Fibroblast of lung (primary cell): ENCODE measurements at regions not wholly inside any gene's neighbourhood (a gene's known extent, or its start where the extent isn't known, plus 50 kb on each side); places are given as distances from the start of the nearest gene placed in this dataset.

Experiments
- DNase-seq, 2 donors: peaks; one replicate each; pipeline versions ENCODE4 v3.0.0 to v3.0.0-alpha.2; 2010; ENCODE audit warnings: low read depth in 2 of 2
- H2AFZ ChIP-seq: 2 replicates; pipeline ENCODE4 v1.5.1; 2012; ENCODE audit warnings: low read length, control low read depth, inconsistent platforms
- H3K27ac ChIP-seq: 2 replicates; pipeline ENCODE4 v1.5.1; 2011; ENCODE audit warnings: low read length, control low read depth; ENCODE audit not compliant: insufficient read depth
- H3K27me3 ChIP-seq: 2 replicates; pipeline ENCODE4 v1.5.1; 2011; ENCODE audit warnings: mild to moderate bottlenecking, low read length; ENCODE audit not compliant: control insufficient read depth, insufficient read depth
- H3K36me3 ChIP-seq: 2 replicates; pipeline ENCODE4 v1.5.1; 2011; ENCODE audit warnings: low read length; ENCODE audit not compliant: control insufficient read depth, insufficient read depth
- H3K4me1 ChIP-seq: 2 replicates; pipeline ENCODE4 v1.5.1; 2011; ENCODE audit warnings: low read length; ENCODE audit not compliant: control insufficient read depth, insufficient read depth; ENCODE audit errors: extremely low read depth
- H3K4me2 ChIP-seq: 2 replicates; pipeline ENCODE4 v1.5.1; 2011; ENCODE audit warnings: low read length, control low read depth; ENCODE audit not compliant: insufficient read depth; ENCODE audit errors: extremely low read depth
- H3K4me3 ChIP-seq, 4 experiments: fragments of 200-600 bp in 1 of 4; sonication (generic) in 1 of 4; replicated peaks in 1 of 4; 2 replicates each; pipeline ENCODE4 v1.5.1; 2011 to 2016; ENCODE audit warnings: low read length in 4 of 4, low read depth in 3 of 4, mild to moderate bottlenecking in 3 of 4, control low read depth in 2 of 4, inconsistent platforms in 1 of 4, mixed read lengths in 1 of 4; ENCODE audit not compliant: insufficient read depth in 1 of 4; ENCODE audit errors: control extremely low read depth in 1 of 4
- H3K79me2 ChIP-seq: 2 replicates; pipeline ENCODE4 v1.5.1; 2012; ENCODE audit warnings: mild to moderate bottlenecking, low read length, inconsistent platforms; ENCODE audit not compliant: control insufficient read depth, insufficient read depth
- H3K9ac ChIP-seq: 2 replicates; pipeline ENCODE4 v1.5.1; 2011; ENCODE audit warnings: mild to moderate bottlenecking, low read length, control low read depth; ENCODE audit not compliant: insufficient read depth
- H3K9me3 ChIP-seq: 2 replicates; pipeline ENCODE4 v1.5.1; 2012; ENCODE audit warnings: low read depth, low read length; ENCODE audit not compliant: control insufficient read depth, insufficient read depth
- H4K20me1 ChIP-seq: 2 replicates; pipeline ENCODE4 v1.5.1; 2011; ENCODE audit warnings: low read length; ENCODE audit not compliant: control insufficient read depth, insufficient read depth; ENCODE audit errors: extremely low read depth
- EZH2 ChIP-seq: IDR thresholded peaks from 2 replicates; pipeline ENCODE4 v1.5.1; 2012; ENCODE audit warnings: low read length, control low read depth, mild to moderate bottlenecking; ENCODE audit errors: missing control alignments
- TF ChIP-seq, protein P1 (sequence below), 2 donors: IDR thresholded peaks in 1 of 2; conservative IDR thresholded peaks in 1 of 2; 1 replicate in 1 of 2; 2 replicates in 1 of 2; pipeline ENCODE4 v1.5.1; 2011 to 2012; ENCODE audit warnings: low read length in 2 of 2, control low read depth in 1 of 2, inconsistent platforms in 1 of 2, low read depth in 1 of 2, mild to moderate bottlenecking in 1 of 2

DNA sequence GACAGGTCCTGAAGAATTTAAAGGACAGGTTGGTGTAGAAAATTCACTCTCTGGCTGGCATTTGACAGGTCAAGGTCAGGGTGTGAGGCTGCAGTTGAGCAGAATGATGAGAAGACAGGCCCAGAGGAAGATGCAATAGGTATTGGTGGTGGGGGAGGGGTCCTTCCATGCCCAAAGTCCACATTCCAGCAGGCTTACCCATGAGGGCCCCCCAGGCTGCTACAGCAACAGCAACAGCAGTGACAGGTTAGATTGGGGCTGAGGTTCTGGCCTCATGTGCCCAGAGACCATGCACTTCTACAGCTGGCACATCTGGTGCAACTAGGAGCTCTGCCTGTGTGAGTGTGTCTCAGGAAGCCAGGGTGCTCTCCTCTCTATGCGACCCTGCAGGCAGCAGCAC, 223.5 kb upstream of the GHITM start:
- Histone ChIP-seq H2AFZ (no peak overlapping the region), H3K4me2 (no peak overlapping the region), H3K27ac (no peak overlapping the region), H3K4me3 (no peak overlapping the region), H4K20me1 (no peaks in the 10 kb centered on the region), H3K4me1 (no peaks in the 10 kb centered on the region), H3K27me3 (no peaks in the 10 kb centered on the region), H3K9ac (no peak overlapping the region), H3K36me3 (no peaks in the 10 kb centered on the region), H3K9me3 (no peaks in the 10 kb centered on the region), H3K79me2 (no peaks in the 10 kb centered on the region)
- TF ChIP-seq EZH2 = no peak
- TF ChIP-seq, protein P1, sequence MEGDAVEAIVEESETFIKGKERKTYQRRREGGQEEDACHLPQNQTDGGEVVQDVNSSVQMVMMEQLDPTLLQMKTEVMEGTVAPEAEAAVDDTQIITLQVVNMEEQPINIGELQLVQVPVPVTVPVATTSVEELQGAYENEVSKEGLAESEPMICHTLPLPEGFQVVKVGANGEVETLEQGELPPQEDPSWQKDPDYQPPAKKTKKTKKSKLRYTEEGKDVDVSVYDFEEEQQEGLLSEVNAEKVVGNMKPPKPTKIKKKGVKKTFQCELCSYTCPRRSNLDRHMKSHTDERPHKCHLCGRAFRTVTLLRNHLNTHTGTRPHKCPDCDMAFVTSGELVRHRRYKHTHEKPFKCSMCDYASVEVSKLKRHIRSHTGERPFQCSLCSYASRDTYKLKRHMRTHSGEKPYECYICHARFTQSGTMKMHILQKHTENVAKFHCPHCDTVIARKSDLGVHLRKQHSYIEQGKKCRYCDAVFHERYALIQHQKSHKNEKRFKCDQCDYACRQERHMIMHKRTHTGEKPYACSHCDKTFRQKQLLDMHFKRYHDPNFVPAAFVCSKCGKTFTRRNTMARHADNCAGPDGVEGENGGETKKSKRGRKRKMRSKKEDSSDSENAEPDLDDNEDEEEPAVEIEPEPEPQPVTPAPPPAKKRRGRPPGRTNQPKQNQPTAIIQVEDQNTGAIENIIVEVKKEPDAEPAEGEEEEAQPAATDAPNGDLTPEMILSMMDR (conservative IDR thresholded peaks at IDR 0.05 in 1 of 2, IDR thresholded peaks at IDR 0.05 in 1 of 2; ENCODE audit: low read depth in 1 of 2, low read length in 2 of 2) = no peak
- no peak for DNase-seq

DNA sequence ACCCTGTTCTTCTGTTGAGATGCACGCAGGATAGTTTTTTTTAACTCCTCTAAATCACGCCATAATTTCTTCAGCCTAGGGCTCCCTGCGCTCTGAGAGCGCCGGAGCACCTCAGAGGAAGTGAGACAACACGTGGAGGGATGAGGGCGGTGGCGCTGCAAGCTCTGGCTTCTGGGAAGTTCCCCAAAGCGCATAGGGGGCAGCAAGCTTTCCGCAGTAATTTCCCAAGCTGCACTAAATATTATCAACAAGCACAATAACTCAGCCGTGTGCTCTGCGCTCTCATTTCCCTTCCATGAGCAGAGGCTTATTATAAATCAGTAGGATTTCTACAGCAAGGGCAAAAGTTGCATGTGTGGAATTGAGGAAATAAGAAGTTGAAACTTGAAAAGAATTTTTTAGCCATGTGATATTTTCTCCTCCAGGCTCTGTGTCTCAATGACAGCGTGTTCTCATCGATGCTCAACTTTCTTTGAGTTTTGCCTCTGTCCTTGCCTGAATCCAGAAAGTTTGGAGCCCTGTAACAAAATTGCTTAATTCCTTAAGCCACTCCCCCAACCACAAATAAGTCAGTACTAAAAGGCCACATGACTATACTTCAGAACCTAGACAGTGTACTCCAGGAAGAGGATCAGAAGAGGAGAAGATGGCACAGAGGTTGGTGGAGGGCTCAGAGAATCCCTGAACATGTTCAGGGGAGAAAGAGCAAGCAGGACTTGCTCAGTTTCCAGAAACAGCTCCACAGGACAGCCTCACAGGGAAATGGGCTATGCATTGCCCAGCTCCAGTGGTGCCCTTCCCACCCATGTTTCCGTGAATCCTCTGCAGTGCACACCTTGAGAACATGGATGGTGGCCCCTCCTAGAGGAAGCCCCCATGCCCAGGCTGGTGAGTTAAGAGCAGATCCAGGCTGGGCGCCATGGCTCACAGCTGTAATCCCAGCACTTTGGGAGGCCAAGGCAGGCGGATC, 221.5 kb upstream of the GHITM start:
- H4K20me1 ChIP-seq = no peaks in the 10 kb centered on the region
- H3K9me3 ChIP-seq = no peaks in the 10 kb centered on the region
- no peak for DNase-seq
- no peak overlapping the region for H3K4me3 ChIP-seq
- H3K4me1 ChIP-seq = no peaks in the 10 kb centered on the region
- H3K27me3 ChIP-seq = no peaks in the 10 kb centered on the region
- no peaks in the 10 kb centered on the region for H3K36me3 ChIP-seq
- no peak overlapping the region for H3K4me2 ChIP-seq
- TF ChIP-seq, protein P1 (conservative IDR thresholded peaks at IDR 0.05 in 1 of 2, IDR thresholded peaks at IDR 0.05 in 1 of 2; ENCODE audit: low read depth in 1 of 2, low read length in 2 of 2) = no peak
- TF ChIP-seq EZH2 = no peak
- H3K27ac ChIP-seq = no peak overlapping the region
- no peak overlapping the region for H2AFZ ChIP-seq
- no peak overlapping the region for H3K9ac ChIP-seq
- H3K79me2 ChIP-seq = no peaks in the 10 kb centered on the region

DNA sequence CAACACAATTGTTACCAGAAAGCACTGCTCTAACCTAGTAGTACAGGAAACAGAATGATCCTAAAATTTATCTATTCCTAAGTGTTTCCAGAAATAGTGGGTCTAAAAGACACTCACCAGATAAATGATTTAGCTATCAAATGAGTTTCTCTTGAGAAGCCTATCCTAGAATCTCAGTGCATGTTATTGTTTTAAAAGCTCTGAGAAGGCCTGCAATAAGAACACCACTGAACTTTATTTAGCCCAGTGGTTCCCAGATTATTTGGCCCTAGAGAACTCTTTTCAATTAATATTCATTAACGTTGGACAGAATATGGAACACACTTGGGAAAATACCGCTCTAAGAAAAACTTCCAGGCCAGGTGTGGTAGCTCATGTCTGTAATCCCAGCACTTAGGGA, 220.1 kb upstream of the GHITM start:
- Histone ChIP-seq H3K4me3 (no peak overlapping the region), H3K36me3 (no peaks in the 10 kb centered on the region)

More for the DNA sequence above, 220.1 kb upstream of the GHITM start:
- no peak overlapping the region for H2AFZ ChIP-seq
- no peaks in the 10 kb centered on the region for H3K9me3 ChIP-seq
- H3K27me3 ChIP-seq = no peaks in the 10 kb centered on the region
- H3K79me2 ChIP-seq = no peaks in the 10 kb centered on the region
- H3K9ac ChIP-seq = no peak overlapping the region
- H3K27ac ChIP-seq = no peak overlapping the region
- no peaks in the 10 kb centered on the region for H4K20me1 ChIP-seq
- TF ChIP-seq EZH2 = no peak
- TF ChIP-seq, protein P1 (conservative IDR thresholded peaks at IDR 0.05 in 1 of 2, IDR thresholded peaks at IDR 0.05 in 1 of 2; ENCODE audit: low read depth in 1 of 2, low read length in 2 of 2) = no peak
- no peaks in the 10 kb centered on the region for H3K4me1 ChIP-seq
- DNase-seq = no peak
- no peak overlapping the region for H3K4me2 ChIP-seq
